NCI-H774 (cell line): ENCODE measurements at regions not wholly inside any gene's neighbourhood (a gene's known extent, or its start where the extent isn't known, plus 50 kb on each side); places are given as distances from the start of the nearest gene placed in this dataset.

ENCODE experiments used
- DNase-seq: peaks from one replicate; lab custom pipeline; 2025; lab: John Stamatoyannopoulos, UW

DNA sequence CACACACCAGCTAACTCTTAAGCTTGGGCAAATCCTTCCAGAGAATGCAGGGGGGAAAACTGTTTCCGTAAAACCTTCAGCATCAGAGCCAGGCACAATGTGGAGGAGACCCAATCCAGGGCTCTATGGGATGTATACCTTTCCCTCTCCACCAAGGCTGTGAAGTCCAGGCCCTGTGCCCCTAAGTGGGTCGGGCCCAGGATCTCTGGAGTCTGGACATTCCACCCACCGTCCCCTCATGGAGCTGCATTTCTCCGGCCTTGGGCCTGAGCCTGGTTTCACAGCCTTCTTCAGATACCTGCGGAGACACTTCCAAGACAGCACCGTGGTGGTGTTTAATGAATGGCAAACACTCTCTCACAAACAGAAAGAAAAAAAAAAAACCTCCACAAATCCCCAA, 186.2 kb downstream of the URI1 start:
- DNase-seq: no peak

DNA sequence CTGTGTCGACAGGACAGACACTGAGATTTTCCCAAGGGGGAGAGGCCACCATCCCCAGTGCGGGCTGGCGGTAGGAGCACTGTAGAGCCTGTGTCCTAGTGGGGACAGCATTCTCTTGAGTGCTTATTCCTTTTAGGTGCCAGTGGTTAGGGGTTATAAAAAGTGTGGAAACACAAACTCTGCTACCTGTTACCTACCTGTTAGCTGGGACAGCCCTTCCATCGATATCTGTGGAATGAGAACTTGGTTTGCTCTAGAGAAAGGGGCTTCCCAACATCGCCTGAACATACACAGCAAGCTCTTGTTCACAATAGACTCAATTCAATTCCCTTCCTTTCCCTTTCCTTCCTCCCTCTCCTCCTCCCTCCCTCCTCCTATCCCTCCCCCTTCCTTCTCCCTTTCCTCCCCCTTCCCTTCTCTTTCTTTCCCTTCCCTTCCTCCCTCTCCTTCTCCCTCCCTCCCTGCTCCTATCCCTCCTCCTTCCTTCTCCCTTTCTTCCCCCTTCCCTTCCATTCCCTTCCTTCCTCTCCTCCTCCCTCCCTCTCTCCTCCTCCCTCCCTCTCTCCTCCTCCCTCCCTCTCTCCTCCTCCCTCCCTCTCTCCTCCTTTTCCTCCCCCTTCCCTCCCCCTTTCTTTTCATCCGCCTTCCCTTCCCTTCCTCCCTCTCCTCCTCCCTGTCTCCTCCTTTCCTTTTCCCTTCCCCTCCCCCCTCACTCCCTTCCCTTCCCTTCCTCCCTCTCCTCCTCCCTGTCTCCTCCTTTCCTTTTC, 188.5 kb downstream of the URI1 start:
- DNase-seq: no peak

DNA sequence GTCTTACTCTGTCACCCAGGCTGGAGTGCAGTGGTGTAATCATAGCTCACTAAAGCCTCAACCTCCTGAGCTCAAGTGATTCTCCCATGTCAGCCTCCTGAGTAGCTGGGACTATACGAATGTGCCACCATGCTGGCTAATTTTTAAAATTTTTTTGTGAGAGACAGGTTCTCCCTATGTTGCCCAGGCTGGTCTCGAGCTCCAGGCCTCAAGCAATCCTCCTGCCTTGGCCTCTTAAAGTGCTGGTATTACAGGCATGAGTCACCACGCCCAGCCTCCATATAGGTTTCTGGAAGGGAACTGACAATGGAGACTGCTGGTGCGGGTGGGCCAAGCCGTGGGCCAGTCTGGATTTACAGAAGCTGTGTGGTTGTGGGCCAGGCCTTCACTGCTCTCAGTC, 189.2 kb downstream of the URI1 start:
- DNase-seq: no peak

DNA sequence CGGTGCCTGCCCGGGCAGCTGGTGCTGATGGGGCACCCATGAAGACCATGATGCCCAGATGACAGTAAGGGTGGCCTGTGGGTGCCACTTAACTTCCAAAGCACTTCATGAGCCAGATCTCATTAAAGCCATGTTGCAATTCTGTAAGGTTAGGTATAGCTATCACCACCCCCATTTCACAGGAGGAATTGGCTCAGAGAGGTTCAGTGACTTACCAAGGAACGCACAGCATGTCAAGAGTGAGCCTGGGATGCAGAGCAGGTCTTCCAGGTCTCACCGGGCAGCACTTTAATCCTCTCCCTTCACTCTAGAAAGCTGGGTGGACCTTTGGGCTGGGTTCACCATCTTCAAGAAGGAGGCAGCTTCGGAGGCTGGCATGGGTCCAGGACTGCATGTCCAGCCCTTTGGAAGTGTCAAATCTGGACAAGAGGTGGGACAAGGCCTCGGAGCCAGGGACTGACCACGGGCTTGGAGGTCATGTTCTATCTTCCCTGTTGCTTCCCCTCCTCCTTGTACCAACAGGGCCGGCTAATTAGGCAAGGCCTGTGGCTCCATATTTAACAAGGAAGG, 189.8 kb downstream of the URI1 start:
- DNase-seq: no peak

DNA sequence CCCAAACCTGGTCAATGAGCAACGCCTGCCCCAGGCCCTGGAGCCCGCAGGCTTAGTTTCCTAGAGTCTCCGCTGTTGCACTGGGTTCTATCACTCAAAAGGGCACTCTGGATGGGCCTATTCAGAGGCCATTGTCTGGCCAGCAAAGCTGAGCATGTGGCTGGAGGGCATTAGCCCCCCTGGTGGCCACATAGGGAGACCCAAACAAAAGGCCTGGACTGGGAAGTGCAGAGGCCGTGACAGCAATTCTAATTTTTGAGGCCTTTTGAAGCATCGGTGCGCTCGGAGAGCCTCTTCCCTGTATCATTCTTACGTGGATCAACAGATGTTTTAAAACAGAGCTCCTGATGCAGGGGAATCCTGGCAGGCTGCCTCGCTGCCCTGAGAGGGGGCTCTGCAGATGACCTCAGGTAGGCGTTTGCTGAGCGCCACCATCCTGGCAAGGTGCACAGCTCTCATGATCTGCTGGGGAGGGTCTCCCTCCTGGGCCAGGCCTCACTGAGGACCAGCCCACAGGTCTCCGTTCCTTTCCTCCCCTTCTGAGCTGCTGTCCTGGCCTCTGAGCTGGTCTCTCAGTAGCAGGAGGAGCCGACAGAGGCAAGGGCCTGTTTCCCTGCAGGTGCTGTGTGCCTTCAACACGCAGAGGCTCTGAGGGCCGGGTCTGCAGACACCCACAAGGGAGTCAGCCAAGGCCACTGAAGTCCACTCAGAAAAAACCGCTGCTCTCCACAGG, 190.5 kb downstream of the URI1 start:
- no peak for DNase-seq

DNA sequence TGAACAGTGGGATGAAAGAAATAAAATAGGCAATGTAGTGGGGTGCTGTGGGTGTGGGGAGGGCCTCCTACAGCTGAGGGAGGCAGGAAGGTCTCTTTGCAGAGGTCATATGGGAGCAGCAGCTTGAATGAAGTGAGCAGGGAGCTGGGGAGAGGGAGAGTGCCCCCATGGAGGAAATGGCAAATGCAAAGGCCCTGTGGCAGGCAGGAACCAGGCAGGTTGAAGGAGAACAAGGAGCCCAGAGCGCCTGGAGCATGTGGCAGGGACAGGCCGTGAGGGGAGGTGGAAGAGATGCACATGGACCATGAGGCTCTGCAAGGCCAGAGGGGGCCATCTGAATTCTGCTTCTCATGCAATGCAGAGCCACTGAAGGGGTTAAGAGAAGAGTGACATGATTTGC, 191.8 kb downstream of the URI1 start:
- DNase-seq: no peak

DNA sequence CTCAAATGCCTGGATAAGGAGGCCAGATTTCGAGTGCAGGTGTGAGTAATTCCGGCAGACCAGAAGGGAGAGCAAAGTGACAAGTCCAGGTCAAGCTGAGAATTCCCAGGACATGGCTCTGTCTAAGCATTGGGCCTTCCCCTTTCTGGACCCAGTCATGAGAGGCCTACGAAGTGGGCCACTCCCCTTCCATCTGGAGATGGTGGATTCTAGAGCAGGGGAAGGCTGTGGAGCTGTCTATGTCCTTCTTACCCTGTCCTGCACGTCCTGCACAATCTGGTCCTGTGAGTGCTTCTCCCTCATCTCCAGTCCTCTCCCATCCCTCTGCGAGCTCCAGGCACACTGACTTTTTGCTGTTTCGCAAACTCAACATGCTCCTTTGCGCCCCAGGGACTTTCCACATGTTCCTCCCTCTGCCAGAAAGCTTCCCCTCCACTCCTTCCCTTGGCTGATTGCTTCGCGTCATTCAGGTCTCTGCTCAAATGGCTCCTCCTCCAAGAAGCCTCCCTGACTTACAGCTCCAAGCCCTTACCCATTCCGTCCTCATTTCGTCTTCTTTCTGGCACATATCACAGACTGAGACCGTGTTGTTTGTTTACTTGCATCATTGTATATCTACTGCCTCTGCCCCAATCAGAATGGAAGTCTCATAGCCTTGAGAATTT, 193.2 kb downstream of the URI1 start:
- DNase-seq: no peak

DNA sequence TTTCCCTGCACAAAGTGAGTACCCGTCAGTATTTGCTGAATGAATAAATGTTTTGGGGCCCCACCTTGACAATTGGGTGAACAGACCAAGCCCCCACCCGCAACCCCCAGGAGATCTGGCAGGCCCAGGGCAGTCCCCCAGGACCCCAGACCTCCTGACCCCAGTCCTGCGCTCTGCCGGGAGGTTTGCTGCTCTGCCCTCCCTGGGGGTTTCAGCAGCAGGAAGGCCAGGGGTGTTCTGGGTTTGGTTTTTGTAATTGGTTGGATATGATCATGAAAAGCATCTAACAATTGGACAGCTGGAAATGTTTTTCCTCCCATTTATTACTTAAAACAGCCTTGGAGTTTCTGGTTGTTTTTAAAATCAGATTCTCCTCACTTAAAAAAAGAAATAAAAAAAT, 193.8 kb downstream of the URI1 start:
- no peak for DNase-seq

DNA sequence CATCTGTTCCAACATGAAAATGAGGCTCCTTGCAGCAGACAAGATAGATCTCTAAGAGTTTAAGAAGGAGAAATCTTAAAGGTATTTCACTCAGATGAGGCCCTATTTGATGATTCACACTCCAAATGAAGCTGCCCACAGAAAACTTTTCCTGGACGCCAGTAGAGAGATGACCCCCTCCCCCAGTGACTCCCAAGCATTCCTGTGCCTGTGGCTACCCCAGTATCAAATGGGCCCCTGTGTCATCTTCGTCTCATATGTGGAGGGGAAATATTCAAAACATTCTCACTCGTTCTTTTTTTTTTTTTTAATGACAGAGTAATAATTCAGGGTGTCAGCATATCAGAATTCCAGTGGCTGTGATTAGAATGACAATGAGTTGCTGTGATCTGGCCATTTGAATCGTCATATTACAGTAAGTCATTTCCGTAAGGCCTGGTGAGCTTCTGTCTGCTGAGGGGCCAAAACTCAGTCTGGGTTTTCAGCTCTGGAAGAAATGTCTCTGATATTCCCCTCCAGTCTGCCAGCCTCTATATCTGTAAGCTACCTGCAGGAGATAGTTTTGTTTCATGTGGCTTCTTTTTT, 194.7 kb downstream of the URI1 start:
- no peak for DNase-seq

DNA sequence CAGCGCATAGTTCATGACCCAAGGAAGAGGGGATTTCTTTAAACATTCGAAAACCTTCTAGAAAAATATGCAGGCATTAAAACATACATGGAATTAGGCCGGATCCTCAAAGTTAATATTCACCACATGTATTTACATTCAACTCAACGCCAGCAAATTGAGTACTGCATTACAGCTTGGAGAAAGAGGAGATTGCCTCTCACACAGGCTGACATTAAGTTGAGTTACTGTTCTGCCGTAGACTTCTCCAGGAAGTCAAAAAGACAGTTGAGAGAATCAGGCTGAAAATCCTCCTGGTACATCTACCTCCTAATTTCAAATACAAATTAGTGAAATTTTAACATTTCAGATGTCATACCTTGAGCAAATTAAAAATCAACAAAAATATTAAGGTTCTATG, 195.7 kb downstream of the URI1 start:
- DNase-seq: no peak

DNA sequence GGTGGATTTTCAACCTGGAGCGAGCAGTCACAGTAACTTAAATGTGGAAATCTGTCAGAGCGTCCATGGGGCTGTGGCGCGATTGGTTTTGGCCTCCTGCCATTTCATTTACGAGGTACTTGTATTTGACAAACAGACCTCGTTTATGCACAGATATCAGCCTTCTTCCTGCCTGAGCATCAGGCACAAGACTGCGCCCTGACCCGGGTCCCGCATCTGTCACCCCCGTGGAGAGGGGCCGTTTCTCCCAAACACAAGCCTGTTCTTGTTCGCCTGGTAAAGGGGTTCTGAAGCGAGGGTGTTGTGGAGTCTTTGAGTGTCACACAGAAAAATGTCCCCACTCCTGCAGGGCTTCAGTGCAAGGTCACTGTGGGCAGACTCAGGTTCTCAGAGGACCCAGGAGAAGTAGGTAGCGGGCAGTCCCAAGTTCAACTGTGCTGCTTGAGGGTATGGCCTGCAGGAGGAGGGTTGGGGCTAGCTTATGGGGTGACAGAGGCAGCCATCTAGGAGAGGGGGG, 202.3 kb downstream of the URI1 start:
- DNase-seq: peak; percentile 2

DNA sequence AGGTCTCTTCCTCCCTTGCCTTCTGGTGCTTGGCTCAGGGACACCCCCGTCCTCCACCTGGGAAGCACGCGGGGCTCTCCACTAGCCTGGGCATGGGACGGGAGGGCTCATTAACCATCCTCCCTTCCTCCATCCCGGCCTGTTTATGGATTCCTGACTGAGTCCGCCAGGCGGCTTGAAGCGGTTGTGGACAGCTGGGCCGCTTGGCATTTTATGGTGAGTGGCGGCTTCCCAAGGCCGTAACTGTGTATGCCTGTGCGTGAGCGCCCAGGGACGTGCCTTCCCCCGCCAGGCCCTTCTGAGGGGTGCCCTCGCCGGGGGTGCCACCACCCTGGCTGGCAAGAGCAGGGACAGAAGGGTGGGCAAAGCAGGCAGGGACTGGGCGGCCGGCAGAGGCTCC, 202.8 kb downstream of the URI1 start:
- no peak for DNase-seq

DNA sequence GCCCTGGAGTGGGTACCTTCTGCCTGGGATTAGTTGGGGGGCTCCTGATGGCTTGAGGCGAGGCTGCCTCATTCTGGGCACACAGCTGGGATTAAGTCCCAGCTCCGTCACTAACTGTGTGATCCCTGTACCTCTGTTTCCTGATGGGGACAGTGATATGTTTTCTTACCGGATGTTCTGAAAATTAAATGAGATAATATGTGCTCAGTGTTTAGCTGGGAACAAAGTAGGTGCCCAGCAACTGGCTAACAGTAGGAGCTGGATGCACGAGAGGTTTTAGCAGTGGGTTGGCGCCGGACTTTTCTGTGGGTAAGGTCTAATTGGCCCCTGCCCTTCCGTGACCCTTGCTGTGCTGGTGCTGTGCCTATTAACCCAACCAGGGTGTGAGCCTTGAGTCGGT, 203.4 kb downstream of the URI1 start:
- DNase-seq: no peak

DNA sequence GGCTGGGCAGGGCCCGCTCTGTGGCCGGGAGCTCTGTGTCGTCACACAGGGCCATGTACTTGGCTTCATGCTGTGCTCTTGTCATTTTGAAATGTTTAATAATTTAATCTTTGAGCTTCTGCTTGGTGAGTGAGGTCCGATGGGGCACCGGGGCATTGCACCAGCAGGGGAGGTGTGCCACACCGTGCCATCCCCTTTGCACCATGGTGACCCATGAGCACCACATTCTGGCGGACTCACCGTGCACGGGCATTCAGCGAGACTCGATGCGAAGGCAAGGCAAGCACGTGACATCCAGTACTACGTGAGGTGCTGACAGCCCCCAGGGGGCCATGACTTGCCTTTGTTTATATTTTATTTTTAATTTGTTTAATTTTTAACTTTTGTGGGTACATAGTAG, 204.3 kb downstream of the URI1 start:
- no peak for DNase-seq

DNA sequence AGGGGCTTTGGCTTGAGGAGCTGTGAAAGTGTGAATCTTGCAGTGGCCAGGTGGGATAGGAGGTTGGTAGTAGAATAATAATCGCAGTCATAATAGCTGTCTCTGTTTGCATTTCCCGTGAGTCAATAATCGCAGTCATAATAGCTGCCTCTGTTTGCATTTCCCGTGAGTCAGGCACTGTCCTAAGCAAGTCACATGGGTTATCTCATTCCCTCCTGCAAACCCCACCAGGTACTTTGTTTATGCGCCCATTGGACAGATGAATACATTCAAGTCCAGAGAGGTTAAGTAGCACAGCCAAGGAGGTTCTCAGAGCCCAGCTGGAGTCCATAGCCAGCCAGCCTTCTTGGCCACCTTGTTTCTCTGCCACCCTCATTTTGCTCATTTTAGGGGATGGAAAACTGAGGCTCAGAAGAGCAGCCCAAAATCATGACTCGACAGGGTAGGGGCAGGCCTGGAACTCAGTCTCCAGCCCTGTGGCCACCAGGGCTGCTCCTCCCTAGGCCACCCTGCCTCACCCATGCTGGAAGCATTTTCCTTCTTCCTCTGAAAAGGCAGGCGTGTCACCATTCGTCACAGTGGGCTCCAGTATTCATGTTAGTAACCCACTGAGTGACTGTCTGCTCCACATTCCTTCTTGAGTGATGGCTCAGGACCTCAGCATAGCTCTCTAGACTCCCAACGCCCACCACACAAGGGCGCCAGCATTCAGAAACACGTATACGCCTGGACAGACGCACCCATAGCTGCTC, 206.2 kb downstream of the URI1 start:
- DNase-seq: peak; percentile 72

DNA sequence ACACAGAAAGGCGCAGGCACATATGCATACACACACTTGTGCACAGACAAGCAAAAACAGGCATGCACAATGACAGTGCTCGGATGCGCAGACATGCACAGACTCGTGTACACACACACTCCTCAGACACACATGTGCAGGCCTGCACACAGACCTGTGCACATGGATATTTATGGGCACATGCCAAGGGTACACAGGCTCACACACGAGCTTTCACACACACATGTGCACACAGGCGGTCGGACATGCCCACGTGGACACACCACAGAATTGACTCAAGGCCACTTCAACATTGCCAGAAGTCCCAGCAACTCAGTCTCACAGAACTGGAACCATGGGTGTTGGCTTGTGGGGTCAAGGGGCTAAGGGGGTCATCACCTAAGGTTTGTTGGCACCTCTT, 206.8 kb downstream of the URI1 start:
- no peak for DNase-seq

DNA sequence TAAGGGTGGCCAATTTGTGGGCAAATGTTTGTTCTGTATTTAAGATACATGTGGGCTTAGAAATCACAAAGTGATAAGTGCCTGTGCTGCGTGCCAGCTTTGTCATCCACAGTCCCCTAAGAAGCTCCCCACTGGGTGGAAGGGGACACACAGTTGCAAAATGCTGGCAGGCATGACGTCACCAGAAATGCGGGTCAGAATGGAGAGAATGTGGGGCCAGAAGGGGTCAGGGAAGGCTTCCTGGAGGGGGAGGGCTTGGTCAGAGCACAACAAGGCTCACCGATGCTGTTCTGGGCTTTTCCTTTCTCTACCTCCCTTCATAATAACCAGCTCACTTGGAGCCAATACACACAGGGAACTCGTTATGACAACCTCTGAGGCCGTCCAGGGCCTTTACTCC, 207.3 kb downstream of the URI1 start:
- DNase-seq: no peak

DNA sequence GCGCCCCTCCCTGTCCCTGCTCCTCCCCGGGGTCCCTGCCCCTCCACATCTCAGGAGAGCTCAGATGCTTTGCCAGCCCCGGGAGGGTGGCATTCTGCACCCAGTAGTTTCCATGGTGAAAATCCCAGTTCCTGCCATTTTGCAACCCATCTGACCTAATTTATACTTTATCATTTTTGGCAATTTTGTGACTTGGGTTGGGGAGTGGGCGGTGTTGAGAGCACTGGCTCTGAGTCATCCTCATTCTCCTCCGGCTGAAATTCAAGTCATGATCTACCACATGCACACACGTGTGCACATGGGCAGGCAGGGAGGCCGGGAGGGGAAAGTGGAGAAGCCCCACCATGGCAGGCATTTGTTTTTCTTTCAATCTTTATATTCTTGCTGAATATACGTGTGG, 208.6 kb downstream of the URI1 start:
- DNase-seq: no peak

DNA sequence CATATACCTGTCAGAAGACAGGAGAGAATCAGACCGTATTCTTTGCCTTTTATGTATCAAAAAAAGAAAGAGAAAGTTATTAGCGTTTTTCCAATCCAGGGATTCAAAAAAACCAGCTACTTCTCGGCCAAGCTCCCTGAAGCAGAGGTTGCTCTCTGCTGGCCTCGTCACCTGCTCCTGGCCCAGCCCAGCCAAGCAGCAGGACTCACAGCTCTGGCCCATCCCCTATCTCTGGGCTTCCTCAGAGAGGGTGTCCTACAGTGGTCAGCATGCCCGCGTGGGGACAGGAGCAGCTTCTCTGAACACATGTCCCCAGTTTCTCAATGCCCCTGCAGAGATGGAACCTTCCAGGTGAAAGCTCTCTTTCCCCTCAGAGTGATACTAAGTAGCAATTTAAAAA, 209.0 kb downstream of the URI1 start:
- no peak for DNase-seq

DNA sequence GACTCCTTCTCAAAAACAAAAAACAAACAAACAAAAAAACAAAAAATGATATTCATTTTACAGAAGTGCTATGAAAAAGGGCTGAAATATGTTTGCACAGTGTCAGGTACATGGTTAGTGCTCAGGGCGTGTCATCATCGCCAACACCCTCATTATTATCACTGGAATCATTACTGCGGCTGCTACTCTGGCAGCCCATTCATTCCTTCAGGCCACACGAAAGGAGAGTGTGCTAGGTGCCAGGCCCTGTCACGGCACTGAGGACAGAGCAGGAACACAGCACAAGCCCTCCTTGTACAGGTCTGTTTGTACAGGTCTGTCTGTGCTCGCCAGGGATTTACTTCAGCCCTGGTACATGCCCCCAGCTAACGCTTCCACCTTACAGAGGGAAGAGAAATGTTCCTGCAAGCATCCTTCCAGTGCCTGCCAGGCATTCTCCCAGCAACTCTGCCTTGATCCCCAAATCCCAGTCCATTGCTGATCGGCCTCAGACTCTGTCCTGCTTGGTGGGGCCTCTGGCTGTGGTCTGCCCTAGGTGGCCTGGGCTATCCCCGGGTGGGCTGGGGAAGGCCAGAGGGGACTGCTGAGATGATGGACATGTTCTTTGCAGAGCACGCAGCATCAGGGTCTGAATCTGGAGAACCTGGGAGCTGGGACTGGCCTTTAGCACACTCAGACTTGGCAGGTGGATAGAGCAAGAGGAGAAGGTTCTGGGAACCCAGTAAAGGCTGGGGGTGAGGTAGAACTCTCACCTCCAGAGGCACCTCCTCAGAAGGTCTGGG, 210.7 kb downstream of the URI1 start:
- DNase-seq: no peak
